ENCODE measurements at regions not wholly inside any gene's neighbourhood (a gene's known extent, or its start where the extent isn't known, plus 50 kb on each side); places are given as distances from the start of the nearest gene placed in this dataset.

GRCh38 chr16:73361061-73361460, 313.1 kb upstream of the ZFHX3 start:
- no peak for DNase-seq (ENCODE audit: low read depth in 3 of 3)

- DNase-seq (ENCODE audit: low read depth in 3 of 3) = no peak
Observed at GRCh38 chr16:73356401-73357079, 308.6 kb upstream of the ZFHX3 start.

- DNase-seq (ENCODE audit: low read depth in 3 of 3) = no peak
Observed at GRCh38 chr16:73355981-73356380, 308.1 kb upstream of the ZFHX3 start.

- no peak for DNase-seq (ENCODE audit: low read depth in 3 of 3)
Observed at GRCh38 chr16:73354434-73354833, 306.5 kb upstream of the ZFHX3 start.

- DNase-seq (ENCODE audit: low read depth in 3 of 3) = no peak
Observed at GRCh38 chr16:73350707-73351452, 303.0 kb upstream of the ZFHX3 start.

DNA sequence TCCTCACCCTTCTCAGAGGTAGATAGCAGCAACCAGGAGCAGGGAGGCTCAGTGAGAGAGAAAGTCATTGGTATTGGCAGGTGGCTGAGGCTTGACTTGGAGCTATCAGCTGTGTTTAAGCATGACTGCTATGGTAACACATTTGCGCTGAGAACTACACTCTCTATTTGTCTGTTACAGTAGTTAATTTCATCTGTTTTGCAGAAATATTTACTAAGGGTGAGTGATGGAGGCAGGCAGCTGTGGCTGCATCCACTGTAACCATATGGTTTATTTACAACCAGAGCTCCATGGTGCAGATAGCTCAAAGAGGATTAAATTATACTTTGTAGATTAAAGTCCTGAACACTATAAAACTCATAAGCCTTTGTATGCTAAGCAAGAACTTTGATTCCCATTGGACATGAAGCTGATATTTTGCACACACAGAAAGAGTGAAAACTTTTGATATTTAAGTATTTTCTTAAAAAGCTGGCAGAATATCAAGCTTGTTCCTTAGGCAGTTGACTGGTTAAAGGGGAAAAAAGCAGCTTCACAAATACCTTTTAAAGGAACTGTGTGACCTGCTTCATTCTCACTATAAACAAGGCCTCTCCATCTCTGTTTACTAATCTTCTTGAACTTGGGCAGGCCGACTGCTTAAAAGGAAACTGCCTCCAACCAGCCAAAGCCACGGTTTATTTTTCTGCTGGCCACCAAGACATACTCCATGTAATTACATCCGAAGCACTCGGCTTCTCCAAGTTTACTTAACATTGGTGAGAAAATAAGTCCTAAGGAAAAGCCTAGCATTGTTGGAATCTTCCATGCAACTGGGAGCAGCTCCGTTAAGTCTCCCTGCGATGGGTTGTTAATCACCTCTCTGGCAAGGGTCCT, 299.8 kb upstream of the ZFHX3 start:
- DNase-seq (ENCODE audit: low read depth in 3 of 3) = no peak

- DNase-seq (ENCODE audit: low read depth in 3 of 3) = no peak
Observed at GRCh38 chr16:73339821-73340220, 291.9 kb upstream of the ZFHX3 start.

- no peak for DNase-seq (ENCODE audit: low read depth in 3 of 3)
Observed at GRCh38 chr16:73337373-73338296, 289.7 kb upstream of the ZFHX3 start.

- DNase-seq (ENCODE audit: low read depth in 3 of 3) = no peak
Observed at GRCh38 chr16:73329358-73330286, 281.7 kb upstream of the ZFHX3 start.

GRCh38 chr16:73326770-73327470, 279.0 kb upstream of the ZFHX3 start:
- DNase-seq (ENCODE audit: low read depth in 3 of 3) = no peak

- DNase-seq (ENCODE audit: low read depth in 3 of 3) = no peak
Observed at GRCh38 chr16:73326221-73326620, 278.3 kb upstream of the ZFHX3 start.

DNA sequence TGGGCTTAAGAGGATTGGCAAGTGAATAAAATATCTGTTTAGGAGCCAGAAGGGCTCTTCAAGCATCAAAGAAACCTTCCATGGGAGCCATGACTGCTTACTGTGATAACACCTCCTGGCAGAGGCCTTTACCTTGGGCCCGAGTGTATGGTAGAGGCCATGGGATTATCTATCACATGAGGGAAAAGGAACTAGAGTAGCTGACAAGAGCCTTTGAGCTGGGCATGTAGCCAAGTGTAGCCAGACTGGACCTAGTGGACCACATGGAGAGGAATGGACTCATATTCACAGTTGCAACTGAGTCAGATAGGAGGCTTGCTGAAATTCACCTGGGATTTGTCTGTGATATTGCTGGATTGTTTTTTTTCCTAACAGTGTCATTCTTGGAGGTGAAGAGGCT, 276.0 kb upstream of the ZFHX3 start:
- no peak for DNase-seq (ENCODE audit: low read depth in 3 of 3)

DNA sequence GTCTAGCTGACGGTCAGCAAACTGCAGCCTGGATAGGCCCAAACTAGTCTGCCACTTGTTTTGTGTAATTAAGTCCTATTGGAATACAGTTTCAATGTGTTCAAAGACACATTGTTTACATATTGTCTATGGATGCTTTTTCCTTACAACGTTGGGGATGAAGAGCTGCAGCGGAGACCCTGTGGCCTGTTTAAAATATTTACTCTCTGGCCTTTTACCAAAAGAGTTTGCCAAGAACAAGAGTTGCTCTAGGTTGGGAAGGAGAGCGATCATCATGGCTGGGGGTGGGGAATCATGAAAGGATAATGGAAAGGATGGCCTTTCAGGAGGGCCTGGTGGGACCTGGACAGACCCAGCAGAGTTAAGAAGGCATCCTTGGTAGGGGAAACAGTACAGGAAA, 274.9 kb upstream of the ZFHX3 start:
- DNase-seq (ENCODE audit: low read depth in 3 of 3) = no peak

DNA sequence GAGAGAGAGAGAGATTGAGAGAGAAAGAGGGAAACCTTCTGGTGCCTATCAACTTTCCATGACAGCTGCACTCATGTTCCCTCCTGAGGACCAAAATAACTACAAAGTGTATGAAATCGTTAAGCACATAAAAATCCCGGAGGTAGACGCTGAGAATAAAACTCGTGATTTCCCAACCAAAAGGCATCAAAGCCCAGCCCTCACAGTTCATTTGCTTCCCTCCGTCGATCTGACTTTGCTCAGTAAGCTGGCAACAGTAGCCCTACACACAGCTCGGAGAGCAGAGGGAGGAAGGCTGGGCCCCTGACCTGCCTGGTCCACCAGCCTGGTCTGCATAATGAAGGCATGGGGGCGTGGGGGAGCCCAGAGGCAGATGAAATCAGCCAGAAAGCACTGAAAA, 273.9 kb upstream of the ZFHX3 start:
- DNase-seq (ENCODE audit: low read depth in 3 of 3) = no peak

DNA sequence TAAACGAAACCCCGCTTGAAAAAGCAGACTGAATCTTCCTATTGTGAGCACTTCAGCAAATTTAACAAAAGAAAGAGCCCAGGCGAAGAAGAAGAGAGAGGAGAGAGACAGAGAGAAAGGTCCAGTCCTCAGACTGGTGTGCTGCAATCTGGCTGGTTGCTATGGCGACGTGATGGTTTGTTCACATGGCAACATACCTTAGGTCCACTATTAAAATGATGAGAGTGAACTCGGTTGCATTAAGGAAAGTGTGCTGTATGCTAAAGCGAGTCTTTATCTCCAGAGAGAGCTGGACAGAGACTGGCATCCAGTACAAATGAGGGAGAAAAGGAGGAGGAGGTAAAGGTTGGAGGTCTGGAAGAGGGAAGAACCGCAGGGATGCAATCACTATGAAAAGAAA, 271.8 kb upstream of the ZFHX3 start:
- no peak for DNase-seq (ENCODE audit: low read depth in 3 of 3)

DNA sequence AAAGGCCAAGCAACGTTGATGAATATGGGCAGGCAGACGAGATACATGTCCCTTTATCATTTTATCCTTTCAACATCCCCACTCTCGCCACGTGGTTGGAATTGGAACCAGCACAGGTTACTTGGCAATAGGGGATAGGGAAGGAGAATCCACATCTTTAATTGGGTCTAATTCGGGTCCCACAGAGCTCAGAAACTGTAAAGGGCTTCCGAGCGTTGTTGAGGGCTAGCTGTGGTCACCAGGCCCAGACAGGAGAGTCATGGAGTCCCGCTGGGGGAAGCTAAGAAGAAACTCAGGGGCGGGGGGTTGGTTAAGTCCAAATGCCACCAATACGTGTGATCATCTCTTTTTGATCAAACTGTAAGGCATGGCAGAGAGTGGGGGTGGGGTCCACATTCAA, 271.3 kb upstream of the ZFHX3 start:
- no peak for DNase-seq (ENCODE audit: low read depth in 3 of 3)

DNA sequence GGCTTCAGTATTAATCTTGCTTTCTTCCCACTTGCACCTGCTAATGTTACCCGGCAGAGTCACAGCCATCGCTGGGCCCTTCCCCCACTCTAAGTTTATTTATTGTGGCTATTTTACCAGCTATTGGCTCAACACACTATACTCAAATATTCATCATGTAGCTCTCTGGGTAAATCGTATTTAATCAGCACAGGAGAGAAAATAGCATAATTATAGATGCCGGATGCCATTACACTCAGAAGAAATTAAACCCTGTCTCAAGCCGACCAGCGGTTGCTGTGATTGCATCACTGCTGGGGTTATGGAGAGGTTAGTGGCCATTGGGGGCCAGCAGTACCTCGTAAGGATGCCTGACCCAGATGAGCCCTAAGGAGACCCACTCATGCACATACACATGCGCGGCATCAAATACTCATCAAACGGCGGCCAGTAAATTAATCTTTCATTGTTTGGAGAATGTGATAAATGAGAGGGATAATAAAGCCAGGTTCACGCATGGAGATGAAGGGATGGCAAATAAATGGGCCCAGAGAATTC, 269.5 kb upstream of the ZFHX3 start:
- no peak for DNase-seq (ENCODE audit: low read depth in 3 of 3)

- DNase-seq (ENCODE audit: low read depth in 3 of 3) = no peak
Observed at GRCh38 chr16:73315645-73316044, 267.7 kb upstream of the ZFHX3 start.

- DNase-seq (ENCODE audit: low read depth in 3 of 3) = no peak
Observed at GRCh38 chr16:73313950-73314349, 266.0 kb upstream of the ZFHX3 start.

Measured in stimulated activated CD4-positive, alpha-beta T cell treated with anti-CD3 and anti-CD28 coated beads, TNF-alpha, amount 100 ng/mL, for 48 hours (primary cell).